Spinal cord (tissue), 9 donors: ENCODE measurements at regions not wholly inside any gene's neighbourhood (a gene's known extent, or its start where the extent isn't known, plus 50 kb on each side); places are given as distances from the start of the nearest gene placed in this dataset.
A peak's percentile ranks its signal among the peaks of the same experiment; 100 is the strongest.
"Not testable (repeated sequence)": the region's sequence is repeated elsewhere in the genome, so short reads cannot be mapped to it uniquely, and the experiment has no call there.

Experiments
- DNase-seq, 6 donors: peaks; one replicate each; pipeline versions ENCODE4 v3.0.0 to v3.0.0-alpha.2; 2013 to 2015; ENCODE audit warnings: low spot score in 6 of 6, low read depth in 4 of 6
- H3K27ac ChIP-seq: one replicate; pipeline ENCODE4 v1.5.1; 2013; ENCODE audit warnings: low read depth, low read length, control low read depth
- H3K27me3 ChIP-seq: one replicate; pipeline ENCODE4 v1.6.1; 2013; ENCODE audit warnings: low read length; ENCODE audit not compliant: control insufficient read depth, insufficient read depth
- H3K36me3 ChIP-seq: one replicate; pipeline ENCODE4 v1.6.1; 2013; ENCODE audit warnings: low read length; ENCODE audit not compliant: control insufficient read depth, insufficient read depth
- H3K4me1 ChIP-seq: one replicate; pipeline ENCODE4 v1.6.1; 2013; ENCODE audit warnings: low read length; ENCODE audit not compliant: control insufficient read depth, insufficient read depth
- H3K4me3 ChIP-seq: one replicate; pipeline ENCODE4 v1.5.1; 2013; ENCODE audit warnings: low read depth, low read length, control low read depth
- H3K9me3 ChIP-seq: one replicate; pipeline ENCODE4 v1.6.1; 2013; ENCODE audit warnings: low read length; ENCODE audit not compliant: control insufficient read depth, insufficient read depth
- WGBS: methylation state at CpG from one replicate; pipeline ENCODE4 v1.1.5; 2013; ENCODE audit warnings: missing lambda C conversion rate; ENCODE audit not compliant: insufficient coverage; 5-methylcytosine and 5-hydroxymethylcytosine counted together
- donor health status: healthy.

DNA sequence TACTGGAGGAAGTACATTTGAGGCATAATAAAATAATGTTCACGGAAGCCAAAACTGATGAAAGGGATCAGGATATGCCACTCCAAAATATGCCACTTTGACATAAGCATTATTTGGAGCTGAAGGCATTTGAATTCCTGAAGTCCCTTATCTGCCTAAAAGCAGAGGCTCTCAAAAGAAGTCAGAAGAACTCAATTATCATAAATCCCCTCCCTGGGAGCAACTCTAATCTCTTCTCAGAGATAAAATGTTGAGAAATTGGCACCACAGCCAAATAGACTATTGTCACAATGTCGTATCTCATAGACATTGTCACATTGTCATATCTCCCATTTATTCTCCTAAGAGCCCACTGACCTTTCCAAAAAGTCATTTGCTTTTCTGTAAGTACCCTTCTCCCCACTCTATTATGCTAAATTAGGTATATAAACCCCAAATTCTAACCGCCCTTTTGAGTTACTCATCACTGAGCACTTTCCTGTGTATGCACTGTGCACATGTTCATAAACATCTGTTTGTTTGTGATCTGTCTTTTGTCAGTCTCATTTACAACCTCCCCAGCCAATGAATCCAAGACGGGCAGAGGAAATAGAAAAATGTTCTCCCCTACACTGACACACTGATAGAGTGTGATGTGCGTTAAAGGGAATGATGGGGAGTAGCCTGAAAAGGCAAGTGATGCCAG is 78.5 kb upstream of the NAF1 start:
- Histone ChIP-seq H3K4me1 (no peaks in the 10 kb centered on the region), H3K36me3 (no peaks in the 10 kb centered on the region), H3K9me3 (no peaks in the 10 kb centered on the region), H3K27ac (no peak overlapping the region), H3K4me3 (no peak overlapping the region), H3K27me3 (no peaks in the 10 kb centered on the region)
- DNase-seq: peak in 2 of 6 donors; percentile 3 to 52
- WGBS: no CpG with 5 or more reads among the region's 5 CpGs

DNA sequence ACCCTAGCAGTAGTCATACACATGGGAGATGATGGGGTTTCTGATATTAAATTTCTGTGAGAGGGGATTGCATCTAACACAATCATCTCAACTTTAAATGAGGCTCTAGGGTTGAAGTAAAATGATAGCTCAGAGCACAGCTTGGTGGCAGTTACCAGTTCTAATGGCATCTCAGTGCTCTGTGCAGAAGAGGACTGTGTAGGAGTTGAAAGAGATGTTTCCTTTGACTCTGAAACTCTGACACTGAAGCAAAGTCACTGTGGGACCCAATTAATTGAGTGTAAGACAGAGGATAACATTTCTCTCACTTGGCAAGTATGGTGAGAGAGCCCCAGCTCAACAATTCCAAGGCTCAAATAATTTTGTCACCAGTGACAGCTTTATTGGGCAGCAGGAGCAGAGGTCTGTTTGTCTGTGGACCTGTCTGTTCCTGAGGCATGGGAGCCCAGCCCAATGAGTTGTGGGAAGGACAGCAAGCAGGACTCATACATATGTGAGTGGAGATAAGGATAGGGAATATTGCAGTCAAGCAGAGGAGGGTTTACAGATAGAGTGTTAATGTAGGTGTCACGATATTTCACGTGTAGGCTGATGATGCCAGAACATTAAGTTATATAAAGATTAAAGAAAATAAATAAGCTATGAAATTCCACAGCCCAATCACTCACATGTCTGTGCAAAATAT is 76.7 kb upstream of the NAF1 start:
- H3K36me3 ChIP-seq: no peaks in the 10 kb centered on the region
- H3K9me3 ChIP-seq: no peaks in the 10 kb centered on the region
- DNase-seq: peak in 2 of 6 donors; percentile 2 to 7
- no CpG with 5 or more reads among the region's 2 CpGs for WGBS
- H3K27me3 ChIP-seq: no peaks in the 10 kb centered on the region
- no peak overlapping the region for H3K27ac ChIP-seq
- H3K4me1 ChIP-seq: no peaks in the 10 kb centered on the region
- H3K4me3 ChIP-seq: no peak overlapping the region

DNA sequence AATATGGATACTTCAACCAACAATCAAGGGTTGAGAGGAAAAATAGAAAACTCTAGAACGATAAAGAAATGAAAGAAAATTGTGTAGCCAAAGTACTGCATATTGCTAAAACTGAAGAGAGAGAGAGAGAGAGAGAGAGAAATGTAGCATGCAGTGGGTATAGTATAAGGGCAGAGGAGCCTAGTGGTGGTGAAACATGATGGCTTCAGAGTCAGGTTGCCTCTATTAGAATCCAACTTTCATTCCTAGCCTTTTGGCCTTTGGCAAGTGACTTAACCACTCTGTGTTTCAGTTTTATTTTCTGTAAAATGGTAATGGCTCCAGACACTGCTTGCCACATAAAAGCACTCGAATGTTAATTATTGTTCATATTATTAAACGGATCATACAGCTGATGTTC is 71.2 kb upstream of the NAF1 start:
- no peak for DNase-seq
- peaks cover 3% of the 10 kb centered on the region for H3K9me3 ChIP-seq
- WGBS: 100% methylated on average over 1 of the region's 3 CpGs
- no peaks in the 10 kb centered on the region for H3K27me3 ChIP-seq
- no peaks in the 10 kb centered on the region for H3K36me3 ChIP-seq
- H3K4me1 ChIP-seq: no peaks in the 10 kb centered on the region
- H3K4me3 ChIP-seq: no peak overlapping the region
- H3K27ac ChIP-seq: no peak overlapping the region

DNA sequence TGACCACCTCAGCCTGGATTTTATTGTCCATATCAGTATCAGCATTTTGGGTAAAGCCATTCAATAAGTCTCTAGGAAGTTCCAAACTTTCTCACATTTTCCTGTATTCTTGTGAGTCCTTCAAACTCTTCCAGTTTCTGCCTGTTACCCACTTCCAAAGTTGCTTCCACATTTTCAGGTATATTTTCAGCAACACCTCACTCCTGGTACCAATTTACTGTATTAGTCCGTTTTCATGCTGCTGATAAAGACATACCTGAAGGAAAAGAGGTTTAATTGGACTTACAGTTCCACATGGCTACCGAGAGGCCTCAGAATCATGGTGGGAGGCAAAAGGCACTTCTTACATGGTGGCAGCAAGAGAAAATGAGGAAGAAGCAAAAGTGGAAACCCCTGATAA is 69.7 kb upstream of the NAF1 start:
- WGBS: no CpG with 5 or more reads among the region's 2 CpGs
- H3K9me3 ChIP-seq, H3K36me3 ChIP-seq: not testable (repeated sequence)

DNA sequence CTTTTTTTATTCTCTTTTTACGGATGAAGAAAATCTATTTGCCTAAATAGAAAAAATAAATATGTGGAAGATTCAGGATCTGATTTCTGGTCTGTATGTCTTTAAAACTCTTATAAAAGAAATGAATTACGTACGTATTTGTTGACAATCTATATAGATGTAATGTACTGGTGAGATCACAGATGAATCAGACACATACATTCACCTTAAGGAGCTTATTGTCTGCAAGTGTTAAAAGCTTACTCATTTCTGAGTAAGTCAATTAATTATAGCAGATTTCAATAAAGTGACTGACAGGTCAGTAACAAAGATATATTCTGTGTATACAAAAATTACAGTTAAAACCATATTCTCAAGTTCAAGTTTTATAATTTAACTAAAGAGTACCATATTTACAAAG is 66.6 kb upstream of the NAF1 start:
- H3K27ac ChIP-seq: no peak overlapping the region
- H3K9me3 ChIP-seq: peaks cover 3% of the 10 kb centered on the region
- no peaks in the 10 kb centered on the region for H3K36me3 ChIP-seq
- WGBS: no CpG with 5 or more reads among the region's 3 CpGs
- no peaks in the 10 kb centered on the region for H3K4me1 ChIP-seq
- no peak for DNase-seq
- H3K4me3 ChIP-seq: no peak overlapping the region
- no peaks in the 10 kb centered on the region for H3K27me3 ChIP-seq

More for the DNA sequence above, 69.7 kb upstream of the NAF1 start:
- H3K27ac ChIP-seq, H3K4me3 ChIP-seq, DNase-seq, H3K27me3 ChIP-seq, H3K4me1 ChIP-seq: not testable (repeated sequence)

DNA sequence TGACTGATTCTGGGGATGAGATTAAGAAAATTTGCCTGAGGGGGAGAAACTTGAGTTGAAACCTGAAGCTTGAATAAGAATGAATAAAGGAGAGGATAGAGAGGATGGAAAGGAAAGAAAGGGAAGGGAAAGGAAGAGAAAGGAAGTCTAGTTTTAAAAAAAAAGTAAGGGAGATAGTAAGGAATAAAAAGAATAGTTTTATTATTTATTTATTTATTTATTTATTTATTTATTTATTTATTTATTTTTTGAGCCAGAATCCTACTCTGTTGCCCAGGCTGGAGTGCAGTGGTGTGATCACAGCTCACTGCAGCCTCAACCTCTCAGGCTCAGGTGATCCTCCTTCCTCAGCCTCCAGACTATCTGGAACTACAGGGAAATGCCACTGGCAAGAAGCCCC is 62.0 kb upstream of the NAF1 start:
- Histone ChIP-seq H3K27me3 (no peaks in the 10 kb centered on the region), H3K4me1 (no peaks in the 10 kb centered on the region), H3K4me3 (no peak overlapping the region), H3K9me3 (no peaks in the 10 kb centered on the region), H3K27ac (no peak overlapping the region), H3K36me3 (no peaks in the 10 kb centered on the region)
- DNase-seq: no peak

DNA sequence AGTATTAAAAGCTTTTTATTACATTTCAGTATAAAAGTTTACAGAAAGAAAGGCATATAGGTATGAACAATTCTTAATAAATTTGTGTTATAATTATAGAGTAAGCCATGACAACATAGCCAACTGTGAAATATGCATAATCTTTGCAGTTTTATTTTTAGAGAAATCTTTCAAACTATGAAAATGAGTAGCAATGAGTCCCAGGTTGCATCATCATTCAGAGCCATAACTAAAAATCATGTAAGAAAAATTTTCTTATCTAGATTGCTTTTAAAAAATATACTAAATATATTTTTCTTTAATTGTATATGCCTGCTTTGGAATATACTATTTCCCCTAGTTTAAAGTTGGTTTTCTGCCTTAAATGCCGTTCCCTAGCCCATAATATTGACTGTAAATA is 54.8 kb upstream of the NAF1 start:
- H3K4me3 ChIP-seq: no peak overlapping the region
- no CpG with 5 or more reads among the region's 1 CpG for WGBS
- no peaks in the 10 kb centered on the region for H3K9me3 ChIP-seq
- no peaks in the 10 kb centered on the region for H3K36me3 ChIP-seq
- DNase-seq: no peak
- no peaks in the 10 kb centered on the region for H3K27me3 ChIP-seq
- no peak overlapping the region for H3K27ac ChIP-seq
- H3K4me1 ChIP-seq: no peaks in the 10 kb centered on the region

DNA sequence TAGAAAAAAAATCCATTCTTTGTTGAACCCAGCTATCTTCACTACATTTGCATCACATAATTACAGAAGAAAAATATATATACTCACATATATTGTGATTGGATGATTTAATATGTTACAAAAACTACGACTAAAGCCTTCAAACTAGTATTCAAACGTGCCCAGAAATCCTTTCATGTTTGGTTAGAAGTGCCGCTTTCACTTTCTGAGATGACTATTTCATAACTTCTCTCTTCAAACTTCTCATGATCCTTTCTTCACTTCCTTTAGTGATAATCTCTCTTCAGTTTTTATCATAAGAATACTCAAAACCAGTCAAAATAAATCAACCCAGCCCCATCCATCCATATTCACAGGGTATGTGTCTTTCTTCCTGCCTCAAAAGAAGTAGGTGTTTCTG is 50.8 kb upstream of the NAF1 start:
- H3K27me3 ChIP-seq: no peaks in the 10 kb centered on the region
- H3K9me3 ChIP-seq: no peaks in the 10 kb centered on the region
- WGBS: 100% methylated on average over 1 of the region's 3 CpGs
- no peak for DNase-seq
- no peaks in the 10 kb centered on the region for H3K4me1 ChIP-seq
- H3K36me3 ChIP-seq: no peaks in the 10 kb centered on the region
- H3K4me3 ChIP-seq: no peak overlapping the region
- no peak overlapping the region for H3K27ac ChIP-seq
